Lower leg skin (tissue), 4 donors: ENCODE measurements at regions not wholly inside any gene's neighbourhood (a gene's known extent, or its start where the extent isn't known, plus 50 kb on each side); places are given as distances from the start of the nearest gene placed in this dataset.
"Not testable (repeated sequence)": the region's sequence is repeated elsewhere in the genome, so short reads cannot be mapped to it uniquely, and the experiment has no call there.

Source experiments
- DNase-seq, 2 donors: peaks; one replicate each; pipeline ENCODE4 v3.0.0-alpha.2; 2019; ENCODE audit warnings: low spot score in 2 of 2
- H3K4me3 ChIP-seq: fragments of 200-600 bp; sonication (generic); 2 replicates; pipeline ENCODE4 v1.5.1; 2017; ENCODE audit warnings: mild to moderate bottlenecking, low read depth; ENCODE audit not compliant: poor library complexity, severe bottlenecking
- CTCF ChIP-seq, 3 donors: fragments of 450-650 bp; IDR thresholded peaks; one replicate each; pipeline ENCODE4 v1.5.1; 2016; ENCODE audit warnings: antibody characterized with exemption in 3 of 3, mild to moderate bottlenecking in 3 of 3, moderate library complexity in 2 of 3
- POLR2A ChIP-seq, 2 donors: fragments of 450-650 bp; IDR thresholded peaks; one replicate each; pipeline ENCODE4 v1.6.1; 2016 to 2017; ENCODE audit warnings: antibody characterized with exemption in 2 of 2, mild to moderate bottlenecking in 1 of 2, moderate library complexity in 1 of 2
- WGBS, 2 donors: methylation state at CpG; one replicate each; pipeline ENCODE4 v1.1.5; 2018; 5-methylcytosine and 5-hydroxymethylcytosine counted together
- intact Hi-C: fragments of 100-400 bp; cut with DNase I; formaldehyde crosslinking; loops from one replicate; pipeline ENCODE4 v1.15.0; 2023; ENCODE audit warnings: low total_unique reads

GRCh38 chr1:8239039-8239305 is 78.9 kb upstream of the SLC45A1 start:
- H3K4me3 ChIP-seq: no peak overlapping the region
- peak in 1 of 2 donors; percentile 50 for DNase-seq
- TF ChIP-seq POLR2A (IDR thresholded peaks at IDR 0.05): no peak
- no peak for TF ChIP-seq CTCF (IDR thresholded peaks at IDR 0.05)
- WGBS, 2 donors: 29 to 53% methylated on average over 5 of the region's 5 CpGs
- intact Hi-C loops: no loop called here

DNA sequence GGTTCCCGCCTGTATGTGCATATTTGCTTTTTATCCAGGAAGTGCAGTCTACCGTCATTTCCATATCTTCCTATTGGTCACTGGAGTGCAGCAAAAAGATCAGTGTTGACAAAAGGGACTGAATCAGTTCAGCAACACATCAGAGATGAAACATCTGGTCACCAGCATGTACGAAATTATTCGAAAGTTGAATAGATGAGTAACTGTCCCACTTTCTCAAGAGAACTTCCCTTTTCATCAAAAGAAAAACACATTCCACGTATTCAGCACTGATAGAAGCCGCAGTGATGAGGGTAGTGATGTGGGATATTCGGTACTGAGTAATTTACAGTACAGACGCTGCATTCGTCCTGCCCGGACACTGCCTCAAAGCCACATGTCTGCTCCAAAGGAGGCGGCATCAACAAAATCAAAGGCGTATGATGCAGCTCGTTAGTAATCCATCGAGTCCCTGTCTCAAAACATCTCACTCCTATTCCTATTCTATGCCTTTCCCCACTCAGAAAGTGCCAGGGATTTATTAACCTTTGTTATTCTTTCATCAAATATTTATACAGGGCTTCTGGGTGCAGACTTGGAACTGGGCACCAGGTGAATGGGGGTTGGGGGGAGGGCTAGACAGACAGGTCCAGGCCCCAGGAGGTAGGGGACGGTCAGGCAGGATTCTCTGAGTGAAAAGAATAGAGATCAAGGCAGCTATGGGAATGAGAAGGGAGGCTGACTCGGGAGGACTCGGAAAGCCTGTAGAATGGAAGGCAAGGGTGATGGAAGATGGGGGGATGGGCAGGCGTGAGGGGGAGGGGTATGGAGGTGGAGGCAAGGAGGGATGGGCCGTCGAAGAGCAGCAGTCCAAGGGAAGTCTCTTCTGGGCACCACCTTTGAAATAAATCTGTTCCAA is 79.5 kb upstream of the SLC45A1 start:
- WGBS, 2 donors: 58 to 60% methylated on average over 20 of the region's 20 CpGs
- DNase-seq: no peak
- no peak overlapping the region for H3K4me3 ChIP-seq
- TF ChIP-seq CTCF (IDR thresholded peaks at IDR 0.05) (no peak), POLR2A (IDR thresholded peaks at IDR 0.05) (no peak)
- intact Hi-C loops: no loop called here

DNA sequence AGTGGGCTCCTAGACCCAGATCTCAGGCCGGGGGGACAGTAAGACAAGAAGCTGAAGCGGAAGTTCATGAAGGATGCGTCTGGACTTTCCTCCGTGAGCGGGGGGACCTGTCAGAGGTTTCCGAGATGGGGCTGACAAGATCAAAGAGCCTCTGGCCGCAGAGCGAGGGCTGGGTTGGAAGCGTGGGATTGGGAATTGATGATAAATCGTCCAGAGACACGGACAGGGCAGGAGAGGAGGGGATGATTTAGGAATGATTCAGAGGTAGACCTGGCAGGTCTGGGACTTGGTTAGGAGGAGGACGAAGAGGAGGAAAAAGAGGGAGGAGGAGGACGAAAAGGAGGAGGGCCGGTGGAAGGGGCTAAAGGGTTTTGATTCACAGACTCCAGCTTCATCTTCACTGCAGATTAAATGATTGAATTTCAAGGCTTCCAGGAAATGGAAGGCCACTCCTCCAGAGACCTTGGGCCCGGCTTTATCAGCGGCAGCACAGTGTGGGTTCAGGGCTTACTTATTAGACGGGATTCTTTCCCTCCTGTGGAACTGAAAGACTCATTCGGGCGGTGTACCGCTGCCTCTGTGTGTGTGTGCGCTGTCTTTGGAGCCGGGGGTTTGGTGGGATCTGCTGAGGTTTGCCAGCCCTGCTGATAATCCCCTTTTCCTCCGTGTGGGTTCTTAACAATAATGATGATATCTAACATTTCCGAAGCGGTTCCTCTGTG is 85.7 kb upstream of the SLC45A1 start:
- no peak for TF ChIP-seq POLR2A (IDR thresholded peaks at IDR 0.05)
- TF ChIP-seq CTCF (IDR thresholded peaks at IDR 0.05): no peak
- 69 to 73% methylated on average over 25 of the region's 25 CpGs for WGBS, 2 donors
- DNase-seq: no peak
- H3K4me3 ChIP-seq: no peak overlapping the region
- intact Hi-C loops: no loop called here

DNA sequence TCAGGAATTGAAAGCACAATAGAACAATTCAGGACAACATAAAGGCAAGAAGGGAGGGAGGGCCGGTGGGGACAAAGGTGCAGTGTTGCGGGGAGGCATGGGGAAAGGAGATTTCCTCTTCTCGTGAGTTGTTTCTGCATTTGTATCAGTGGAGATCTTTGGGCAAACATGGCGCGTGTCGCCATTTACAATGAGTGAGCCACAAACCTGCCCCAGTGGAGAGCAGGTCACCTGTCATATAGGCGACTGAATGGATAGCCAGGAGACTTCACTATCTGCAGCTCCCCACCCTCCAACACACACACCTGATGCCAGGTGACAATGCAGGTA is 87.7 kb upstream of the SLC45A1 start:
- intact Hi-C loops: no loop called here
- no peak overlapping the region for H3K4me3 ChIP-seq
- DNase-seq: no peak
- 83 to 88% methylated on average over 7 of the region's 7 CpGs for WGBS, 2 donors
- TF ChIP-seq POLR2A (IDR thresholded peaks at IDR 0.05) (no peak), CTCF (IDR thresholded peaks at IDR 0.05) (no peak)

- intact Hi-C loops: no loop called here
- WGBS, 2 donors: 95 to 96% methylated on average over 2 of the region's 2 CpGs
- no peak for DNase-seq
- TF ChIP-seq POLR2A (IDR thresholded peaks at IDR 0.05) (no peak), CTCF (IDR thresholded peaks at IDR 0.05) (no peak)
- no peak overlapping the region for H3K4me3 ChIP-seq
Observed at GRCh38 chr1:8228253-8228652, 89.7 kb upstream of the SLC45A1 start.

DNA sequence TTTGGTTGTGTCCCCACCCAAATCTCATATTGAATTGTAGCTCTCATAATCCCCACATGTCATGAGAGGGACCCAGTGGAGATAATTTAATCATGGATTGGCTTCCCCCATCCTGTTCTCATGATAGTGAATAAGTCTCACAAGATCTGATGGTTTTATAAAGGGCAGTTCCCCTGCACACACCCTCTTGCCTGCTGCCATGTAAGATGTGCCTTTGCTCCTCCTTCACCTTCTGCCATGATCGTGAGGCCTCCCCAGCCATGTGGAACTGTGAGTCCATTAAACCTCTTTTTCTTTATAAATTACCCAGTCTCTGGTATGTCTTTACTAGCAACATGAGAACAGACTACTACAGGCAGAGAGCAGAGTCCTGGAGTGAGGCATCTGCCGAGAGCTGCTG is 90.2 kb upstream of the SLC45A1 start:
- intact Hi-C loops, H3K4me3 ChIP-seq, DNase-seq: not testable (repeated sequence)
- WGBS, 2 donors: 95 to 96% methylated on average over 2 of the region's 2 CpGs
